ENCODE measurements at regions not wholly inside any gene's neighbourhood (a gene's known extent, or its start where the extent isn't known, plus 50 kb on each side); places are given as distances from the start of the nearest gene placed in this dataset.
A peak's percentile ranks its signal among the peaks of the same experiment; 100 is the strongest.

GRCh38 chr3:187902041-187902471, 156.8 kb upstream of the BCL6 start:
- DNase-seq (ENCODE audit: low spot score): no peak

DNA sequence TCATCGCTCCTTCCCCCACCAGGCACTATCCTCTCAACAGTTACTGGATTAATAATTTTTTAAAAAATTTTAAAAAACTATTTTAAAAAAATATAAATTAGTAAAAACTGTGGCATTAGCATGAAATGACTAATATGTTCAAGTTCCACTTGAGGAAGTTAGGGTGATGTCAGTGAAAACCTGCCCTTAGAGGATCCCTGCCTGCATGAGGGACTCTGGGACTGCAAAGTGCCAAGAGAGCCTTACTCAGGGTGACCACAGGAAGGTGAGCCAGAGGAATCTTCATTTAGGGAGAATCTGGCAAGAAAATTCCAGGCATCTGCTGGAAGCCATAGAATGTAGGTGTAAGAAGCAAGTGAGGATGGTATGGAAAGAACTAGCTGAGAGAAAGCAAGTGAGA, 157.7 kb upstream of the BCL6 start:
- no peak for DNase-seq (ENCODE audit: low spot score)

GRCh38 chr3:187903697-187904096, 158.4 kb upstream of the BCL6 start:
- no peak for DNase-seq (ENCODE audit: low spot score)

DNA sequence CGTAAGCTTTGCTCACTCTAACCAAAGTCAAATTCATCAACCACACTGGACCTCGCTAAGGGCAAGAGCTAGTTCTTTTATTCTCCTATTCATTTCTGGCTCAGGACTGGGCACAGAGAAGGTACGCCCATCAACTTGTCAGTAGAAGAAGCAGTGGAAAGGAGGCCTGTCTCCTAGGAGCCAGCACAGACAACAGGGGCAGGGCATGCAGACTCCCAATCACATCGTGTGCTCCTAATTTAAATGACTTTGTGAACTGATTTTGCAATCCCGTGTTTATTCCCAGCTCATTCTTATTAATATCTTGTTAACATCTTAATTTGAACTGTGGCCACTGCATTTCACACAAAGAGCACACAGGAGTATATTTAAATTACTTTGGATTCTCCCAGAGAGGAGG, 161.1 kb upstream of the BCL6 start:
- DNase-seq (ENCODE audit: low spot score): no peak

GRCh38 chr3:187906920-187907319, 161.7 kb upstream of the BCL6 start:
- DNase-seq (ENCODE audit: low spot score): no peak

DNA sequence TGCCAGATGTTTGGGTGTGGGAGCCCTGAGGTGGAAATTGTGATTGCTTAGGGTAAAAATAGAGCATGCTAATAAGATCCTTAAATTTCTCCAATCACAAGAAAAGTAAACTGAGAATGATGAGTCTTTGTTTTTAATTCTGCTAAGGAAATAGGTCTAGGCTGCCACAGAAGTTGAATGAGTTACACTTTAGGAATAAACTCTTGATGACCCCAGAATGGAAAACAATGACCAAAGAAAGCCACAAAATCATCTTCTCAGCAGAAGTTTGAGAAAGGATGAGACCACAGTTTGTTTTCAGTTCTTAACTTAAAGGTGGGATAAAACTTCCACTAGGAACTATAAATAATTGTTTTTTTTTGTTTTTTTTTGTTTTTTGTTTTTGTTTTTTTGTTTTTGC, 164.6 kb upstream of the BCL6 start:
- no peak for DNase-seq (ENCODE audit: low spot score)

GRCh38 chr3:187912007-187912406, 166.7 kb upstream of the BCL6 start:
- no peak for DNase-seq (ENCODE audit: low spot score)

GRCh38 chr3:187913617-187914033, 168.4 kb upstream of the BCL6 start:
- no peak for DNase-seq (ENCODE audit: low spot score)

- no peak for DNase-seq (ENCODE audit: low spot score)
These were observed 169.0 kb upstream of the BCL6 start for GRCh38 chr3:187914231-187914630.

DNA sequence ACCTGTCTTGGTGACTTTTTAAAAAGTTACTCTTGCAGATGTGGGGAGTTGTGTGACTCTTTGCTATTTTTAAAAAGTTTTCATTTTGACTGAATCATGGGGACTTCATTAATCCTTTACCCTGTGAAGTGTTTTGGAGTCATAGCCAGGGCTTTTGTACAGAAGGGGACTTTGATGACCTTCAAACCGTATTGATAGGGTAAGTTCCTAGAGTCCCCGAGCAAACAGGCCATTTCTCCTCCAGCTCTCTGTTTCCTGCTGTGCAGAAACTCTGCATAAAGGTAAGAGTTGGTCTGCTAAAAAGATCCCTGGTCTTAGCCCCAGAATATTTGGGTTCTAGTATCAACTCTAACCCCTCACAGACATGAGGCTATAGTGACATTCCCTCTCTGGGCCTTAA, 170.8 kb upstream of the BCL6 start:
- no peak for DNase-seq (ENCODE audit: low spot score)

- no peak for DNase-seq (ENCODE audit: low spot score)
These were observed 172.9 kb upstream of the BCL6 start for GRCh38 chr3:187918081-187918644.

DNA sequence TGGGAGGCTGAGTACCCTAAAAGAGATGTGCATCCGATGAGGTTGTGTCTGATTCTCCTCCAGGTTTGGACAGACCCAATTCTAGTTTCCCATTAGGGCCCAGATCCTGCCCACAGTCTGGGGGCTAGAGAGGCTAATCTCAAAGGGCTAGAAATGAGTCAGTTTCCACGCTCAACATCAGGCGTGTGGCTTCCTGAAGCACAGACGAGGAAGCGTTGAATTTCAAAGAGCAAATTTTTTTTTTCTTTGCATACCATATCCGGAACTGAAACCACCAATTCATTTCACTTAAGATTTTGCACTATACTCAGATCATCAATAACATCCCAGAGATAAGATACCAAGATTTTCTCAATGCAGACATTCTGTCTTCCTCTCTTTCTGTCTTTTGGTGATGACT, 173.8 kb upstream of the BCL6 start:
- no peak for DNase-seq (ENCODE audit: low spot score)

- DNase-seq (ENCODE audit: low spot score): no peak
These were observed 174.3 kb upstream of the BCL6 start for GRCh38 chr3:187919544-187919943.

DNA sequence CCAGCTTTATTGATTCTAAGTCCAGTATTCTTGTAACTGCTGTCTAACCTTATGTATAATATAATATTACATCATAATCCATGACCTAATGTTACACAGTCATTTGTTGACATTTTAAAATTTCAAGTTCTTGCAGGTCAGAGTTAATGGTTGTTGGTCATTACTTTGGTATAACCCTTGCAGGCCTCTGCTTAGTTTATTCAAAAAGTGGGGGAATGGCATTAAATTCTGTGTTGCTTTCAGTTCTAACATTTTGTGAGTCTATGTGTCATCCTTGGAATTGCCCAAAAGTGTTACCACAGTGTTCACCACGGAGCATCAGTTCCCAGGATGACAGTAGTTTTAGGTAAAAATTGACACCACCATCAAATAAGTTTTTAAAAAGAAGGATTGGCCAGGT, 174.8 kb upstream of the BCL6 start:
- DNase-seq (ENCODE audit: low spot score): no peak

GRCh38 chr3:187920913-187921312, 175.6 kb upstream of the BCL6 start:
- DNase-seq (ENCODE audit: low spot score): no peak

DNA sequence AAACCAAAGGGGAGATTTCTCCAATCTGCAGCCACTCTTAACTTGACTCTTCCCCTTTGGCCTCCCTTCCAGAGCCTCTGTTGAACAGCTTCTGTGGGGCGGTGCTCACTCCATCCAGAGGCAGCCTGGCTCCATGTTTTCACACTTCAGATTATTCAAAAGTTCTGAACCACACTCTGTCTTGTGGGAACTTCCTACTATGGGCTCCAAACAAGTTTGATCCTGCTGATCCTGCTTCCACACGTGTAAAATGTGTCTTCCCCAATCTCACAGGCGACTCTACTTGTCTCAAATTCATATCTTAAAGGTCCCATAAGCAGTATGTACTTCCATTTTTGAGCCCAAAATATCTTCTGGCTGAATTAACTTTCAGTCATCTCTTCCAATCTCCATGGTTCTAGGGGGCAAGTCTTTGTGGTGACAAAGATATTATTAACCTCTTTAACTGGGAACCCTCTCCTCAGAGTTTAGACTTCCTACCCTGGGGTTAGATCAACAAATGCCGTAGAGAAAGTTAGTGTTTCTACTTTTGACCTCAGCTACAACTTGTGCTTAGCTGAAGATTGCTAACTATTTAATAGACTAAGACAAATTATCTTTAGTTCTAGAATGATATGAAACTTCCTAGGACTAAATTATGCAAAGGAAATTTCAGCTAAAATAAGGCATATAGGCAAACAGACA, 176.3 kb upstream of the BCL6 start:
- no peak for DNase-seq (ENCODE audit: low spot score)

- DNase-seq (ENCODE audit: low spot score): no peak
These were observed 177.6 kb upstream of the BCL6 start for GRCh38 chr3:187922704-187923416.

GRCh38 chr3:187924651-187925050, 179.4 kb upstream of the BCL6 start:
- no peak for DNase-seq (ENCODE audit: low spot score)

DNA sequence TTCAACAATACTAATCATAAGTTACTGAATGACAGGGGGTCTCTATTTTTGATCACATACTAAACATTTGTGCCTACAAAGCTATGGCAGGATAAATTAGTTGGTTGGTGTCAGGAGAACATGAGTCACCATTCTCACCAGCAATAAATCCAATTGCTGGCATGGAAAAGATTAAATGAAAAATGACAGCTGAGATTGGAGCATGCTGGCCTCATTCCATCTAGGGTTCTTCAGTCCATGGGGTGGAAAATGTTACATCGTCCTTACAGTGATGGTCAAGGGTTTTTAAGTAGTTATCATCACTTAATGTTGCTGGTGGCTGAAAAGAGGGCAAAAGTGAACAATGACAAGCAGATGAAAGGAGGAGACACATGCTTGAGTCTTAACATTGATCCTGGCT, 180.1 kb upstream of the BCL6 start:
- no peak for DNase-seq (ENCODE audit: low spot score)

- DNase-seq (ENCODE audit: low spot score): no peak
These were observed 181.4 kb upstream of the BCL6 start for GRCh38 chr3:187926620-187927019.

- no peak for DNase-seq (ENCODE audit: low spot score)
These were observed 182.3 kb upstream of the BCL6 start for GRCh38 chr3:187927565-187927964.

DNA sequence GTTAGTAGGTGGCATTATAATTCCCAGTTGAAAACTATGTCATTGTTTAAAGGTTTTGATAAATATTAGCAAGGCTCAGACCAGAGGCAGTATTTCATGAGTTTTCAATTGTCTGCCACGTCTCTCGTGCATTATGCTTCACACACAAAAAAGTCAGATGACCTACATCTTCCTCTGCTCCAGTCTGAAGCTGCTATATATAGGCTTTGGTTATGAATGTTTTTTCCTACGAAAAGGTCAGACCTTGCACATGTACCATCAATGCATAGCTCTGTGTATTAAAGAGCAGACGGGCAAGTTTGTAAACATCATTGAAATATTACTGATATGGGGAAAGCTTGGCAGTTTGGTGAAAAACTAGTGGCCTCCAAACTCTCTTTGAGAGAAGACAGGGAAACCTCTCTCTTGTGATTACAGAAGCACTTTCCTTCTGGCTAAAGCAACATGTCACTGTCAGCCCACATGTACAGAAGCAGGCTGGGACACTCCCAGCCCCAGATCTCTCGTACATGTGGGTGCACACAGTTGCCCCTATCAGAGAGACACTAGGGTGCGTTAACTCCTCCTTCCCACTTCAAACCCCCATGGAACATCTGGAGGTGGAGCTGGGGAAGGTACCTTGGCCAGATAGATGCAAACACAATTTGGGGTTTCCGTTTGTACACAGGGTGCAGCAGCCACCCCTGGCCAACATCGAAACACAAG, 184.0 kb upstream of the BCL6 start:
- DNase-seq (ENCODE audit: low spot score): peak; percentile 15

DNA sequence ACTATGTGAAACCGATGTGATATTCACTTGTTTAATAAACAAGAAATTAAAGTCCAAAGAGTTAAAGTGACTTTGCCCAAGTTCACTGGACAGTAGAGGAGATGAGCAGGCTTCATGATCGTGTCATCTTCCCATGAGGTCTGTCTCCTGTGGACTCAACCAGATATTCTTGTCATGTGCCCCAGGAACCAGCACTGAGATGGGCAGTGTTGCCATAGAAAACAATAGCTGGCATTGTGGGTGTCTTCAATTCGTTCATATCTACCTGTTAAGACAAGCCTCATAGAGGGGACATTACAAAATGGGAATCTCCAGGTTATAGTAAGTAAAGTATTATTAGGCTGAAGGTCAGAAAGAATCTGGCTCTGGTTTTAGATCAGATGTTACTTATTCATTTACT, 184.8 kb upstream of the BCL6 start:
- DNase-seq (ENCODE audit: low spot score): no peak

Measured in COLO829 (cell line).